ENCODE measurements at regions not wholly inside any gene's neighbourhood (a gene's known extent, or its start where the extent isn't known, plus 50 kb on each side); places are given as distances from the start of the nearest gene placed in this dataset.

DNA sequence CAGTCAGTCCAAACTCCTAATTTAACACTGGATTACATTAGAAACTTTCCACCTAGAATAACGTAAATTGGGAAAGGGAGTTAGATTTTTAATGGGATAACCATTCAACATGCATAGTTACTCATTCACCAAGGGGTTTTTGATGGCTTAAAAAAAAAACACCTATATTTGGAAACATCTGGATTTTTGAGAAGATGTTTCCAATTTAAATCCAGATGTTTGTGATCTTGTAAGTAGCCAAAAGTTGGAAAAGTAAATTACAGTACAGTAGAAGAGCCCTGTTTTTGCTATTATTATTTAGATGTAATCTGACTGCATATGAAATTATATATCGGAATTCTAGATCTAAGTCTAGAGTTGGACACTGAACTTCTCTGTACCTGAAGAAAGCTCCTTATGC is 478.2 kb downstream of the CD83 start (continued):
- no peak for TF ChIP-seq PREB (CRISPR knock-in tag; IDR thresholded peaks at IDR 0.05; ENCODE audit: borderline replicate concordance)
- no peak for TF ChIP-seq ZNF281 (CRISPR knock-in tag; IDR thresholded peaks at IDR 0.05)
- no peak for TF ChIP-seq SOX15 (CRISPR knock-in tag; IDR thresholded peaks at IDR 0.05)
- TF ChIP-seq, protein P1, sequence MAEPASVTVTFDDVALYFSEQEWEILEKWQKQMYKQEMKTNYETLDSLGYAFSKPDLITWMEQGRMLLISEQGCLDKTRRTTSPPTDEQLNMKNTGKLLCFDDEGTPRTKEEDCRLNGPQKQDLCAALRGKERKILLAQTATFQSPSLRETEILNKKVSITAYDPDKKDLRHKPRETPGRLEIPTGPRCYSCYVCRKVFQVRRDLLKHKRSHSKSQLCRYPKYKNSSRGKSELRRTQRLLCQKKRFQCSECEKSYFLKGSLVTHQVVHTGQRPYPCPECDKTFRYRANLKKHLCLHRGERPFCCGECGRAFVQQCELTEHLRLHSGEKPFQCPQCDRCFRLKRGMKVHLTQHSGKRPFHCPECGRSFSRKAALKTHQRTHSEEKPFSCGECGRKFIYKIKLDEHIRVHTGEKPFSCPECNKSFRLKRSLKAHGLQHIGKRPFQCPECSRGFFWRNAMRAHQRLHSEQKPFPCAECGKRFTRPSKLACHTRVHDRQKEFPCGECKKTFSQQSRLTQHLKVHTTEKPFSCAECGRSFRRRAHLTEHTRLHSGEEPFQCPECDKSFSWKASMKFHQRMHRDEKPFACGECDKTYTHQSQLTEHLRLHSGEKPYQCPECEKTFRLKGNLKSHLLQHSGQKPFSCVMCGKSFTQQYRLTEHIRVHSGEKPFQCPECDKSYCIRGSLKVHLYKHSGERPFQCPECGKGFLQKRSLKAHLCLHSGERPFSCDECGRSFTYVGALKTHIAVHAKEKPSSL (CRISPR knock-in tag; conservative IDR thresholded peaks at IDR 0.05), result no peak
- TF ChIP-seq MAX (CRISPR knock-in tag; IDR thresholded peaks at IDR 0.05), result no peak
- no peak for TF ChIP-seq FOXP1 (CRISPR knock-in tag; IDR thresholded peaks at IDR 0.05; ENCODE audit: borderline replicate concordance)
- TF ChIP-seq AR (CRISPR knock-in tag; IDR thresholded peaks at IDR 0.05), result no peak
- TF ChIP-seq ELF4 (CRISPR knock-in tag; IDR thresholded peaks at IDR 0.05; ENCODE audit: low read depth), result no peak

DNA sequence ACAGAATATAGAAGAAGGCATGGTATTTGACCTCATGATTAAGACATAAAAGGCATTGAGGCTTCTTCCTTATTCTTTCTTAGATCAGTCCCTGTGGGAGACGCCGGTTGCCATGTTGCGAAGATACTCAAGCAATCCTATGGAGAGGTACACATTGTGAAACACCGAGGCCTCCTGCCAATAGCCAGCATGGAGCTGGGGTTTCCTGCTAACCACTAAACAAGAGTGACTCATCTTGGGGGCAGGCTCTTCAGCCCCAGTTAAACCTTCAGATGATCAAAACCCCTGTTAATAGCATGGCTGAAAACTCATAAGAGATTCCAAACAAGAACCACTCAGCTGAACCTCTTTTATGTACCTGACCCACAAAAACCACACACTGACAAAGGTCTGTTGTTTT is 478.8 kb downstream of the CD83 start:
- no peak overlapping the region for H3K4me3 Mint-ChIP-seq
- POLR2A ChIA-PET, result no interaction called here
- peaks cover 47% of the 10 kb centered on the region for H3K4me1 Mint-ChIP-seq
- H3K9me3 Mint-ChIP-seq, result peaks cover 11% of the 10 kb centered on the region; the same call in 1 of the 2 replicates
- no peak for DNase-seq (ENCODE audit: low spot score)
- no peak for ATAC-seq
- peaks cover 32% of the 10 kb centered on the region for H3K27me3 Mint-ChIP-seq (ENCODE audit: low read depth)
- H3K27ac Mint-ChIP-seq, result no peak overlapping the region
- CTCF ChIA-PET, result no interaction called here
- no peaks in the 10 kb centered on the region for H3K36me3 Mint-ChIP-seq
- TF ChIP-seq, protein P2, sequence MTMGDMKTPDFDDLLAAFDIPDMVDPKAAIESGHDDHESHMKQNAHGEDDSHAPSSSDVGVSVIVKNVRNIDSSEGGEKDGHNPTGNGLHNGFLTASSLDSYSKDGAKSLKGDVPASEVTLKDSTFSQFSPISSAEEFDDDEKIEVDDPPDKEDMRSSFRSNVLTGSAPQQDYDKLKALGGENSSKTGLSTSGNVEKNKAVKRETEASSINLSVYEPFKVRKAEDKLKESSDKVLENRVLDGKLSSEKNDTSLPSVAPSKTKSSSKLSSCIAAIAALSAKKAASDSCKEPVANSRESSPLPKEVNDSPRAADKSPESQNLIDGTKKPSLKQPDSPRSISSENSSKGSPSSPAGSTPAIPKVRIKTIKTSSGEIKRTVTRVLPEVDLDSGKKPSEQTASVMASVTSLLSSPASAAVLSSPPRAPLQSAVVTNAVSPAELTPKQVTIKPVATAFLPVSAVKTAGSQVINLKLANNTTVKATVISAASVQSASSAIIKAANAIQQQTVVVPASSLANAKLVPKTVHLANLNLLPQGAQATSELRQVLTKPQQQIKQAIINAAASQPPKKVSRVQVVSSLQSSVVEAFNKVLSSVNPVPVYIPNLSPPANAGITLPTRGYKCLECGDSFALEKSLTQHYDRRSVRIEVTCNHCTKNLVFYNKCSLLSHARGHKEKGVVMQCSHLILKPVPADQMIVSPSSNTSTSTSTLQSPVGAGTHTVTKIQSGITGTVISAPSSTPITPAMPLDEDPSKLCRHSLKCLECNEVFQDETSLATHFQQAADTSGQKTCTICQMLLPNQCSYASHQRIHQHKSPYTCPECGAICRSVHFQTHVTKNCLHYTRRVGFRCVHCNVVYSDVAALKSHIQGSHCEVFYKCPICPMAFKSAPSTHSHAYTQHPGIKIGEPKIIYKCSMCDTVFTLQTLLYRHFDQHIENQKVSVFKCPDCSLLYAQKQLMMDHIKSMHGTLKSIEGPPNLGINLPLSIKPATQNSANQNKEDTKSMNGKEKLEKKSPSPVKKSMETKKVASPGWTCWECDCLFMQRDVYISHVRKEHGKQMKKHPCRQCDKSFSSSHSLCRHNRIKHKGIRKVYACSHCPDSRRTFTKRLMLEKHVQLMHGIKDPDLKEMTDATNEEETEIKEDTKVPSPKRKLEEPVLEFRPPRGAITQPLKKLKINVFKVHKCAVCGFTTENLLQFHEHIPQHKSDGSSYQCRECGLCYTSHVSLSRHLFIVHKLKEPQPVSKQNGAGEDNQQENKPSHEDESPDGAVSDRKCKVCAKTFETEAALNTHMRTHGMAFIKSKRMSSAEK (CRISPR knock-in tag; IDR thresholded peaks at IDR 0.05; ENCODE audit: borderline replicate concordance), result no peak
- TF ChIP-seq NFE2L1 (CRISPR knock-in tag; IDR thresholded peaks at IDR 0.05) (no peak), AR (CRISPR knock-in tag; IDR thresholded peaks at IDR 0.05) (no peak), ATF2 (CRISPR knock-in tag; IDR thresholded peaks at IDR 0.05; ENCODE audit: borderline replicate concordance, low read depth) (no peak), MLX (CRISPR knock-in tag; IDR thresholded peaks at IDR 0.05) (no peak), IRF2 (CRISPR knock-in tag; IDR thresholded peaks at IDR 0.05; ENCODE audit: borderline replicate concordance, low read depth) (no peak), JAZF1 (CRISPR knock-in tag; IDR thresholded peaks at IDR 0.05) (no peak)
